Activated T-cell treated with anti-CD3 and anti-CD28 coated beads, Interleukin-2, amount 50 U/mL, for 72 hours (primary cell): ENCODE measurements at regions not wholly inside any gene's neighbourhood (a gene's known extent, or its start where the extent isn't known, plus 50 kb on each side); places are given as distances from the start of the nearest gene placed in this dataset.
"Not testable (repeated sequence)": the region's sequence is repeated elsewhere in the genome, so short reads cannot be mapped to it uniquely, and the experiment has no call there.

Experiments used
- ATAC-seq, 2 donors: fragments of 150-1000 bp; cut with Tn5 transposase; replicated peaks in 1 of 2; 2 replicates each; pipeline ENCODE4 v1.10.0; 2021; ENCODE audit warnings: moderate library complexity in 2 of 2, mild to moderate bottlenecking in 1 of 2
- DNase-seq, 2 donors: peaks; one replicate each; pipeline ENCODE4 v3.0.0; 2021 to 2022; ENCODE audit warnings: mixed read lengths in 1 of 2
- H3K27ac Mint-ChIP-seq: one replicate; pipeline ENCODE4 v1.8.0; 2022; ENCODE audit warnings: mild to moderate bottlenecking, moderate library complexity, mixed read lengths
- H3K27me3 Mint-ChIP-seq: one replicate; pipeline ENCODE4 v1.8.0; 2022; ENCODE audit warnings: low read depth, mixed read lengths
- H3K36me3 Mint-ChIP-seq, 2 donors: one replicate each; pipeline ENCODE4 v1.8.0; 2022; ENCODE audit warnings: mixed read lengths in 2 of 2, mild to moderate bottlenecking in 1 of 2; ENCODE audit not compliant: insufficient read depth in 2 of 2
- H3K4me1 Mint-ChIP-seq: one replicate; pipeline ENCODE4 v1.8.0; 2022; ENCODE audit warnings: low read depth, mixed read lengths
- H3K4me3 Mint-ChIP-seq, 2 donors: one replicate each; pipeline ENCODE4 v1.8.0; 2022; ENCODE audit warnings: mild to moderate bottlenecking in 2 of 2, mixed read lengths in 2 of 2, moderate library complexity in 2 of 2
- H3K9me3 Mint-ChIP-seq, 2 donors: one replicate each; pipeline ENCODE4 v1.8.0; 2022; ENCODE audit warnings: mixed read lengths in 2 of 2

DNA sequence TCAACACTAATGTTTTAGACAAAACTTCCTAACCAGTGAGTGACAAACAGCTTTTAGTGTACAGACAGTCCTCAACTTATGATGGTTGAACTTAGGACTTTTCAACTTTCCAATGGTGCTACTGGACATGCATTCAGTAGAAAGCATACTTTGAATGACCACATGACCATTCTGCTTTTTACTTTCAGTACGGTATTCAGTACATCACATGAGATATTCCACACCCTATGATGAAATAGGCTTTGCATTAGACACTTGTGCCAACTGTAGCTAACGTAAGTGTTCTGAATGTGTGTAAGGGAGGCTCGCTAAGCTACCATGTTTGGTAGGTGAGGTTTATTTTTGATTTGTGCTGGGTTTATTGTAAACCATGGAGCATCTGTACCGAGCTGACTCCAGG is 113.7 kb downstream of the WNT7A start:
- Mint-ChIP-seq H3K9me3 (peaks cover 0 to 3% of the 10 kb centered on the region in 2 donors), H3K36me3 (no peaks in the 10 kb centered on the region), H3K4me1 (no peaks in the 10 kb centered on the region), H3K4me3 (no peak overlapping the region), H3K27ac (no peak overlapping the region), H3K27me3 (no peaks in the 10 kb centered on the region)
- no peak for DNase-seq
- ATAC-seq = no peak

DNA sequence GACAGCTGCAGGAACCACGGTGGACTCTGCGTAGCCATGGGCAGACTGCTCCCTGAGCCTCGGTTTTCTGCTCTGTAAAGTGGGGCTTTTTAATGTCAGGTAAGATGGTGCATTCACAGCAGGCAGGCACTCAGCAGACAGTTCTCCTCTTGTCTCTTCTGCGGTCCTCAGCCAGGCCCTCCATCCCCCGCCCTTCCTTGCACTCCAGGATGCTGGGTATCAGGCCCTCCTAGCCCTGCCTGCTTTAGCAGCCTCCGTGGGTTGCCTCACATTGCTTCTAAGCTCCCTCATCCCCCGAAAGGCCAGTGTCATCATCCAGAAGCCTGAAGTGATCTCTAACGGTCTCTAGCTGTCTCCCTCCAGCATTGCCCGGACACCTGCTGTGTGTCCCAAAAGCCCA is 115.7 kb downstream of the WNT7A start:
- Mint-ChIP-seq H3K4me1 (no peaks in the 10 kb centered on the region), H3K36me3 (no peaks in the 10 kb centered on the region), H3K27me3 (peaks cover 2% of the 10 kb centered on the region), H3K4me3 (no peak overlapping the region), H3K27ac (no peak overlapping the region), H3K9me3 (peaks cover 0 to 3% of the 10 kb centered on the region in 2 donors)
- no peak for DNase-seq
- no peak for ATAC-seq

DNA sequence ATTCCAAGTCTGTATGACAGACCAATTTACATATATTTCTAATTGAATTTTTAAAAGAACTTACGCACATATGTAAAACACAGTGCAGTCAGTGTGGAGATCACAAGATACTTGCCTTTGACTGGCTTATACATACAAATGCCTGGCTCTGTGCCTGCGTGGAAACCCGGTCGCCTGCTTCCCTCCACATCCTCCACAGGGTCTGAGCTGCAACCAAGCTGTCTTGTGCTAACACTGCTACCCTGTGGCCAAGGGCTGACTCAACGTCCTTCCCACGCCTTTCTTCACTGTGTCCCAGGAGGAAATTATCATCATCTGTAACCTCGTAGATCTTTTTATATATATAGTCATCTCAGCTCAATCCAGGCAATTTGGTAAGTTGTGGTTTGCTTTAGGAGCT is 117.0 kb downstream of the WNT7A start:
- H3K4me1 Mint-ChIP-seq = no peaks in the 10 kb centered on the region
- H3K36me3 Mint-ChIP-seq = no peaks in the 10 kb centered on the region
- H3K27me3 Mint-ChIP-seq = peaks cover 7% of the 10 kb centered on the region
- DNase-seq (no peak), ATAC-seq (no peak)
- peaks cover 0 to 3% of the 10 kb centered on the region in 2 donors for H3K9me3 Mint-ChIP-seq
- H3K27ac Mint-ChIP-seq = no peak overlapping the region
- no peak overlapping the region for H3K4me3 Mint-ChIP-seq

DNA sequence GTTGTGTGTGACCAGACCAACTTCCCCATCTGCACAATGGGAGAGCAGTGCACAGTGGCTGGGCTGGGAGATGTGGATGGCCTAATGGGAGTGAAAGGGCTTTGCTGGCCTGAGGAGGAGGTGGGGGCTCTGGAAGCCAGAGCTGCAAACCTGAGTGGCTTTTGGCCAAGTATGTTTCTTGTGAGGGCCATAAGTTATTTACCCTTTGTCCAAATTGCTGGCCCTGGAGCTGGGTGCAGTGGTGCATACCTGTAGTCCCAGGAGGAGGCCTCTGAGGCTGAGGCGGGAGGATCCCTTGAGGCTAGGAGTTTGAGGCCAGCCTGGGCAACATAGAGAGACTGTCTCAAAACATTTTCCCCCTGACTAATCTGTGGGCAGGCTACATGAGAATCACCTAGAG is 129.1 kb downstream of the WNT7A start:
- Mint-ChIP-seq H3K9me3 (peaks cover 0 to 2% of the 10 kb centered on the region in 2 donors), H3K4me3 (no peak overlapping the region), H3K36me3 (peaks cover 0 to under 1% of the 10 kb centered on the region in 2 donors), H3K4me1 (no peaks in the 10 kb centered on the region), H3K27ac (no peak overlapping the region), H3K27me3 (peaks cover 7% of the 10 kb centered on the region)
- ATAC-seq (no peak), DNase-seq (no peak)

DNA sequence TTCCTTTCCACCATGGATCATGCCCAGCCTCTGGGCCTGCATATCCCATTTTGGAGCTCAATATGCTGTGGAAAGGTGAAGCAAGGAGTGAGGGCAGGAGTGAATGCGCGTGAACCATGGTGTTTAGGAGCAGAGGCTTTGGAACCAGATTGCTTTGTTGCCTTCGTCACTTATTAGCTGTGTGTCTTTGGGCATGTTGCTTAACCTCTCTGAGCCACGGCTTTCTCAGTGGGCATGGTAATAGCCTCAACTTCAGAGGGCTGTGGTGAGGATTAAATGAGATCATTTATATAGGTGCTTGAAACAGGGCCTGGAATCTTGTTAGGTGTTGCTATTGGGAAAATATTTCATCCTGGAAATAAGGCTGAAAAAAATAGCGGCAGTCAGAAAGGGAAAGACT is 129.7 kb downstream of the WNT7A start:
- H3K4me3 Mint-ChIP-seq = no peak overlapping the region
- no peaks in the 10 kb centered on the region for H3K4me1 Mint-ChIP-seq
- peaks cover 8% of the 10 kb centered on the region for H3K27me3 Mint-ChIP-seq
- DNase-seq (no peak), ATAC-seq (no peak)
- no peak overlapping the region for H3K27ac Mint-ChIP-seq
- peaks cover 0 to 2% of the 10 kb centered on the region in 2 donors for H3K9me3 Mint-ChIP-seq
- no peaks in the 10 kb centered on the region for H3K36me3 Mint-ChIP-seq

DNA sequence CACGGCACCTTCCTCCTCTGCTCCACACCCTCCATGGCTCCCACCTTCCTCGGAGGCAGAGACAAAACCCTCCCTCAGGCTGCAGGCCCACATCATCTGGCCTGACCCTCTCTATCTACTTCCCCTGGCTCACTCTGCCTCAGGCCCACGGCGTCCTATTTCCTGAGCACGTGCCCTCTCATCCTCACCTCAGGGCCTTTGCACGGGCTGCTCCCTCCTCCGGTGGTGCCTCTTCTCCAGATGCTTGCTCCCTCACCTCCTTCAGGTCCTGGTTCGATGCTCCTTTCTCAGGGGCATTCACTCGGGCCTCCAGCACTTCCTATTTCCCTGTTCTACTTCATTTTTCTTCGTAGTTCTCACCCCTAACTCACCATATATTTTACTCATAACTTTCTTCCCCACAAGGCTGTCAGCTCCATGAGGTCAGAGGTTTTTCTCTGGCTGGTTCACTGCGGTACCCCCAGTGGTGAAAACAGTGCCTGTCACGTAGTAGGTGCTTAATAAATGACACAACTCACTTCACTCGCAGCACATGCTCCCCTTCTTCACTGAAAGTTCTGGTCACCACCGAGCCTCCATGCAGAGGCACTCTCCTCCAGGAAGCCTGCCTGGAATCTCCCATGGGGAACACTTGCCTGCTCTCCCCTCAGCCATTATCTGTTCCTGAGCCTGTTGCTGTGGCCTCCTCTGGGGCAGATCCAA is 130.7 kb downstream of the WNT7A start:
- Mint-ChIP-seq H3K4me1 (no peaks in the 10 kb centered on the region), H3K4me3 (no peak overlapping the region), H3K9me3 (no peaks in the 10 kb centered on the region), H3K36me3 (no peaks in the 10 kb centered on the region), H3K27me3 (peaks cover 8% of the 10 kb centered on the region), H3K27ac (no peak overlapping the region)
- ATAC-seq (no peak), DNase-seq (no peak)

DNA sequence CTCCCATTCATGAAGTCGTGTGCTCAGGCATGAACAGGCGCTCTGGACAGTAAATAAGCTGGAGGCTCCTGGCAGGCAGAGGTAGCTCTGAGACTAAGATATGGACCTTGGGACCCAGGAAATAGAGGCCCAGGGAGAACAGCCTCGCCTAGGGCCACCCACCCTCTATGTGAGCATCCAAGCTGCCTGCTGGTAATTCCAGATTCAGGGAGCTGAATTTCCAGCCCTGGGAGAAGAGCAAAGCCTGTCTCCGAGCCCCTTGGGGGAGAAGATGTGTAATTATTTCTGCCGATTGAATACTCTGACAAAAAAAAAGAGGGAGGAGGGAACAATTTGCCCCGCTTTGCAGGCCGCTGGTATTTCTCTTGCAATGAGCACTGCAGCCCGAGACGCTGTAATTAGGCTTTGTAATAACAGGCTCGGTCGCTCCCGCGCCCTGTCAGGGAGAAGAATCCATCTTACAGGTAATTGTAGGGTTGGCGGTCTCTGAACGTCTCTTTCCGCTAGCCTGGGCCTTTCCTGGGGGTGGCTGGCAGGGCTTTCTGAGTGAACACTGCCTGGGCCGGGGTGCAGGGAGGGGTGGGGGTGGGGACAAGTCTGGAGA is 131.5 kb downstream of the WNT7A start:
- no peaks in the 10 kb centered on the region for H3K9me3 Mint-ChIP-seq
- H3K36me3 Mint-ChIP-seq = no peaks in the 10 kb centered on the region
- no peak overlapping the region for H3K27ac Mint-ChIP-seq
- H3K4me3 Mint-ChIP-seq = no peak overlapping the region
- no peaks in the 10 kb centered on the region for H3K4me1 Mint-ChIP-seq
- H3K27me3 Mint-ChIP-seq = peaks cover 8% of the 10 kb centered on the region
- no peak for DNase-seq
- ATAC-seq = no peak

DNA sequence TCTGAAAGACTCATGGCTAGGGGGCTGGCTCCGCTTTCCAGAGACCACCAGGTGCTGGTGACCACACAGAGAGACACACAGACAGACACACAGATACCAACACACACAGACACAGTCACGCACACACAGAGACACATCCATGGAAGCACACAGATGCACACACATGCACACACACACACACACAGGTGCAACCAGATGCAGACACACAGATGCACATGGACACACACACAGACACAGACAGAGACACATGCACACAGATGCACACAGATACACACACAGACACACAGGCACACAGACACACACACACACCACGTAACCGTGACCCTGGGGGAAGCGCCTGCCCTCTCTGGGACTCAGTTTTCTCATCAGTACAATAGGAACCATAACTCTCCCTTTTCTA is 132.2 kb downstream of the WNT7A start:
- Mint-ChIP-seq H3K27ac (no peak overlapping the region), H3K36me3 (no peaks in the 10 kb centered on the region)

DNA sequence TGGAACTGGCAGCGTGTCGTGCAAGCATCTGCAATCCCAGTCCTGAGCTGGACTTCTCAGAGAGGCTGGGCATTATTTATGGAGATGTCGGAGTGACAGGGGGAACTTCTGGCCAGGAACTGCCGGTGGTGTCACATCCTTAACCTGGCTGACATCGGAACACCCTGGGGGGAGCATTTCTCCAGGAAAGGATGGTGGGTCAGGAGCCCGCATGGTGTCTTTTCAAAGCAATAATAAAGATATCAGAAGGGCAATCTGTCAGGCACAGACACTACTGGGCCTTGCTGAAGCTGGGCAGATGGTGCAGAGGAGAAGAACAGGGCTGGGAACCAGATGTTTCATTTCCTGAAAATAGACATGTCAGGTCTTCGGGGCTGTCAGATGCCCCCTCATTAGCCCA is 133.5 kb downstream of the WNT7A start:
- Mint-ChIP-seq H3K9me3 (peaks cover 4 to 6% of the 10 kb centered on the region in 2 donors), H3K4me3 (no peak overlapping the region), H3K36me3 (peaks cover 2 to 6% of the 10 kb centered on the region in 2 donors), H3K27me3 (peaks cover 23% of the 10 kb centered on the region), H3K4me1 (no peaks in the 10 kb centered on the region), H3K27ac (no peak overlapping the region)
- DNase-seq = no peak
- no peak for ATAC-seq

More for the DNA sequence above, 132.2 kb downstream of the WNT7A start:
- no peak for DNase-seq
- no peak for ATAC-seq
- Mint-ChIP-seq H3K9me3 (no peaks in the 10 kb centered on the region), H3K4me3 (no peak overlapping the region), H3K27me3 (peaks cover 10% of the 10 kb centered on the region), H3K4me1 (no peaks in the 10 kb centered on the region)

DNA sequence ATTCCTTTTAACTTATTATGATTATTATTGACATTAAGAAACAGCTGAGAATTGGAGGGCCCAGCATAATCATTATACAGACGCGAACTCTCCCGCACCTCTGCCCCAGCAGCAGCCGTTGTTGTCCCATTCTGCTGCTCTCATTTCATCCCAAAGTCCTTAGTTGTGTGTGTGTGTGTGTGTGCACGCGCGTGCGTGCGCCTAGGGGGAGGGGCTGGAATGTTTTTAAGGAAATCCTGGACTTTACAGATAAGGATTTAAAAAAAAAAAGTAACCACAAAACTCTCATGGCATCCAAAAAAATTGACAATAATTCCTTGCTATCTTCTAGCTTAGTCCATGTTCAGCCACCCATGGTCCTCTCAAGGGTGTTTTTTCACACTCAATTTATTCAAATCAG is 134.2 kb downstream of the WNT7A start:
- Mint-ChIP-seq H3K4me1 (no peaks in the 10 kb centered on the region), H3K36me3 (peaks cover 2 to 6% of the 10 kb centered on the region in 2 donors), H3K27ac (no peak overlapping the region), H3K4me3 (no peak overlapping the region), H3K27me3 (peaks cover 30% of the 10 kb centered on the region), H3K9me3 (peaks cover 6 to 7% of the 10 kb centered on the region in 2 donors)
- ATAC-seq (no peak), DNase-seq (no peak)

DNA sequence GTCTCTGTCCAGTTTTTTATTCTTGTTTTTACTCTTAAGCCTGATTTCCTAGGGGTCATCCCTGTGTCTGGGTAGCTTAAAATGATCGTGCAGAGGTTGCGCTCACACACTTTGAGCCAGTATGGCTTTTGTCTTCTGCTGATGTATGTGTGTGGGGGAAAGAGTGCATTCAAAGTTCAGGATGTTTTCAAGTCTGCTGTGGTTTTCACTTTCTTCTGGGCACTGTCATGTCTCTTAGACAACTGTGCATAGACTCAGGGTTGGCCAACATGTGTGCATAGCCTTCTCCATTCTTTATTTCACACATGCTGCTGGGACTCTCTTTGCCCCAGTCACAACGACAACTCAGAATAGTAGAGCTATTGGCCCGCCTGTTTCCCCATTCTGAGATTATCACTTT is 139.1 kb downstream of the WNT7A start:
- Mint-ChIP-seq H3K4me1 (no peaks in the 10 kb centered on the region), H3K4me3 (no peak overlapping the region), H3K9me3 (peaks cover 11 to 20% of the 10 kb centered on the region in 2 donors), H3K36me3 (peaks cover 2 to 6% of the 10 kb centered on the region in 2 donors), H3K27me3 (peaks cover 39% of the 10 kb centered on the region), H3K27ac (no peak overlapping the region)
- ATAC-seq = no peak
- no peak for DNase-seq

DNA sequence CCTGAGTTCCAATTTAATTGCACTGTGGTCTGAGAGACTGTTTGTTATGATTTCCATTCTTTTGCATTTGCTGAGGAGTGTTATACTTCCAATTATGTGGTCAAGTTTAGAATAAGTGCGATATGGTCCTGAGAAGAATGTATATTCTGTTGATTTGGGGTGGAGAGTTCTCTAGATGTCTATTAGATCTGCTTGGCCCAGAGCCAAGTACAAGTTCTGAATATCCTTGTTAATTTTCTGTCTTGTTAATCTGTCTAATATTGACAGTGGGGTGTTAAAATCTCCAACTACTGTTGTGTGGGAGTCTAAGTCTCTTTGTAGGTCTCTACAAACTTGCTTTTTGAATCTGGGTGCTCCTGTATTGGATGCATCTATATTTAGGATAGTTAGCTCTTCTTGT is 146.1 kb downstream of the WNT7A start:
- not testable (repeated sequence) for H3K36me3 Mint-ChIP-seq, H3K4me3 Mint-ChIP-seq, ATAC-seq, H3K4me1 Mint-ChIP-seq, H3K27ac Mint-ChIP-seq, DNase-seq
- Mint-ChIP-seq H3K27me3 (peaks cover 33% of the 10 kb centered on the region), H3K9me3 (peaks cover 21 to 27% of the 10 kb centered on the region in 2 donors)

DNA sequence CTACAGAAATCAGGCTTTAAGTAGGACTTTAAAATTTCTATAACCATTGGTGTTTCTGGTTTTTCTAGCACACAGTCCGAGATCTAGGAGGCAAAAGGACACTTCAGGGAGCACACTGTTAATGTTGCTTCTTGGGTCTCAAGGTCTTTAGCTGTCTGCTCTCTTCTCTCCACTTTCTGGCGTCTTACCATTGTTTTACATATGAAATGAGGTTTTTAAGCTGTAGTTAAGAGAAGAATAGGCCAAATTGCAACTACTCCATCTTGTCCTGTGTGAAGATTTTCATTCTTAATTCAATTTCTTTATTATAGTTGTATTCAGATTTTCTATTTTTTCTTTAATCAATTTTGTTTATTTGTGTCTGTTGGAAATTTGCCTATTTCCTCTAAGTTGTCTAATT is 151.4 kb downstream of the WNT7A start:
- no peaks in the 10 kb centered on the region for H3K4me1 Mint-ChIP-seq
- peaks cover 31% of the 10 kb centered on the region for H3K27me3 Mint-ChIP-seq
- DNase-seq = no peak
- peaks cover 0 to 3% of the 10 kb centered on the region in 2 donors for H3K36me3 Mint-ChIP-seq
- H3K9me3 Mint-ChIP-seq = peaks cover 2 to 12% of the 10 kb centered on the region in 2 donors
- H3K4me3 Mint-ChIP-seq = no peak overlapping the region
- ATAC-seq = no peak
- H3K27ac Mint-ChIP-seq = no peak overlapping the region

DNA sequence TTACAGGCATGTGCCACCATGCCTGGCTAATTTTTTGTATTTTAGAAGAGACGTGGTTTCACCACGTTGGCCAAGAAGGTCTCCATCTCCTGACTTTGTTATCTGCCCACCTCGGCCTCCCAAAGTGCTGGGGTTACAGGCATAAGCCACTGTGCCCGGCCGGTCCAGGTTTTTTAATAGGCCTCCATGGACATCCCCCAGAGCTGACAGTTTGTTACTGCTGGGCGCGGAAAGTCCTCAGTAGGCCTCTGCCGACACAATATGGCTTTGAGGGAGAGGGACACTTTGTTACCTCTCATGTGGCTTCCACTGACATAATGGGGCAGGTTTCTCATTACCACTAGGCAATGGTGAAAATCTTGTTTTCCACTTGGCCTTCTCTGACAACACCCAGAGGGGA is 152.0 kb downstream of the WNT7A start:
- peaks cover 25% of the 10 kb centered on the region for H3K27me3 Mint-ChIP-seq
- ATAC-seq = no peak
- DNase-seq = no peak
- peaks cover 1 to 6% of the 10 kb centered on the region in 2 donors for H3K36me3 Mint-ChIP-seq
- H3K4me3 Mint-ChIP-seq = no peak overlapping the region
- H3K4me1 Mint-ChIP-seq = no peaks in the 10 kb centered on the region
- peaks cover 0 to 10% of the 10 kb centered on the region in 2 donors for H3K9me3 Mint-ChIP-seq
- no peak overlapping the region for H3K27ac Mint-ChIP-seq
